Stimulated activated CD8-positive, alpha-beta memory T cell treated with anti-CD3 and anti-CD28 coated beads, Interleukin-2, amount 100 ng/mL, for 1 hour (primary cell): ENCODE measurements at regions not wholly inside any gene's neighbourhood (a gene's known extent, or its start where the extent isn't known, plus 50 kb on each side); places are given as distances from the start of the nearest gene placed in this dataset.

Source experiments
- DNase-seq, 2 donors: peaks; one replicate each; pipeline ENCODE4 v3.0.0-alpha.2; 2020; ENCODE audit warnings: low read depth in 2 of 2

DNA sequence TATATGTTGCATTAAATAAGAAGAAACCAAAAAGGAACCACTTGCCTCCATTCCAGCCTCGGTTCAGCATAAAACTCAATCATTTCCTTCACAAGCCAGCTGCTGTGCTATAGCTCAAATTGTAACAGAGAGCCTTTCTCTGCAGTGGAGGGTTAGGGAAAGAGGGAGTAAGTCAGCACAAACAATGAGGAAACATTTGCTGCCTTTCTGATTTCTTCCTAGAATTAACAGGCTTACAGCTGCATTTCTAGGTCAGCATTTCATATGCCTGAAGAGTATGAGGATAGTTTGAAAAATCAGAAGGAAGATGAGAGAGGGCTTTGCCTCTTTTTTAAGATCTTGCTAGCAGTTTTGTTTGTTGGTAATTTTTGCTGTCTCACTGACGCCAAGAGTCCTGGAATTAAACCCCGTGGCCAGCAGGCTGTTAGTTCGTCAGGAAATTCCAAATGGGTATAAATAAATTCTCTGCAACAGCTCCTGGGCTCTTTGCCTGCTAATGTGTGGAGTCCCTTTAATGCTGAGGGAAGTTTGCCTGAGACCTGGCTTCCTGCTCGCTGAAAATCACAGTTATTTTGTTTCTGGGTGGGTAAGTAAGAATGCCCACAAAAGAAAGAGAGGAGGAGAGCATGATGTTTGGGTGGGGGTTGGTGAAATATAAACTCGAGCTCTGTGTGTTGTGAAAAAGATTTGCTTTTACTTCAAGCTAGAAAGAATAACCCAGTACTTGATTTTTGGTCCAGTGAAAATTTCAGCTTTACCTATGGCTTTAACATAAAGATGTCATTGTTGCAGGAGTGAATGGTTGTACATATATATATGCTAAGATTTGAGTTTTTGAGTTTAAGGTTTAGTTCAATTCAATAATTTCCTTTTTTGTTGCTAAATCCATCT, 148.1 kb upstream of the DMRT1 start:
- DNase-seq = no peak

DNA sequence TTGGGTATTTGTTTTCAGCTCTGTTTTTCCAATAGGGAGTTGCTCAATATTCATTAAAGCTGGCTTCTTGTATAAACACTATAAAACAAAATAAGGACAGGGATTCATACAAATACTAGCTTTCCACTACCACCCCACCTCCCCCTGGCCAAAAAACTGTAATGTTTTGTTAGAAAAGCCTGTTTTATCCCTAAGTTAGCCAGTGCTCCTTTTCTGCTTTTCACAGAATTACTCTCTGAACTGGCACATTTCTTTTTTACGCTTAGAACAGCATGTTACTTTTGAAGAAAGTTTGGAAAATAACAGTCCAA, 147.4 kb upstream of the DMRT1 start:
- DNase-seq = no peak

DNA sequence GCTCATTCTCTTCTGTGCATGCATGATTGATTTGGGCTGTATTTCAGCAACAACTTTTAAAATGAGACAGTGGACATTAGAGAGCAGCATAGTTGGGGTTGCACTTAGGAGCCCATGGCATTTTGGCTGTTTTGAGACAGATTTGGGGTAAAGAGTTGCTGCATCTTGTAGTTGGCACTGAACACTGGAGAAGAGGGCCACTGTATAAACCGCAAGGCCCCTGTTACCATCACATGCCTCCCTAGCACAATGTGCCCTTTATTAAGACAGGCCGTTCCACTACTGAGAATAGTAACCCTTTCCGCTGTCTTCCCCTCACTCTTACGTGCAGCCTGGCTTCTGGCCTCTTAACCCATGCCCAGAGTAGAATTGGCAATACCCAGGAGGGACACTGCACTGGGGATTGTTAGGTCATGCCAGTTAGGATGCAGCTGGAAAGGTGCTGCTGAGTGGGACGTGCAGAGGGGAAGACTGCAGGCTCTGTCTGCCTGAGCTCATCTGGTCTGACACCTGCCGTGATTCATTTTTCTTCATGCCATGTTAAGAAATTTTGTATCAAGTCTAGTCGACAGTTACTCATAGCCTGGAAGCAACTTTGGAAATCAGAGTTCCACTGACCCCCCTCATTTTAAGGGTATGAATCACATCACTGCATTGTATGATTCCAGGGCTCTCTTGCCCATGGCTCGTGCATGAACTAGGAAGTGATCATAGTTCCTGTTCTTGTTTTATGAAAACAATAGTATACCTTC, 146.9 kb upstream of the DMRT1 start:
- no peak for DNase-seq

DNA sequence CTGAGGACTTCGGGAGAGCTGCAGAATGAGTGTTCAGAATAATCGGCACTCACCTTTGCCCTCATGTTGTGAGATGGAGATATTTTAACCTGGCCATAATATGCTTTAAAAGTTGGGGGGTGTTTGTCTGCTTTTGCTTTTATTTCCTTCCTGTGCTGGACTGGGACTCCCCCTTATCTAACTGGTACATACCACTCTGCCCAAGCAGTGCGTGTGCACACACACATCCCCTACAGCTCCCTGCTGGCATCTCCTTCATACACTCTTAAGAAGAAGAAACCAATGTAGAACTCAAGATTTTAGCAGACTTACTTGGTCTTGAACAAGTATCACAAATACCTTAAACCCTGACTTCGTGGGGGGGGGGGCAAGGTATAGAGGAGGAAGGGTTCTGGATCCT, 146.2 kb upstream of the DMRT1 start:
- DNase-seq = no peak

DNA sequence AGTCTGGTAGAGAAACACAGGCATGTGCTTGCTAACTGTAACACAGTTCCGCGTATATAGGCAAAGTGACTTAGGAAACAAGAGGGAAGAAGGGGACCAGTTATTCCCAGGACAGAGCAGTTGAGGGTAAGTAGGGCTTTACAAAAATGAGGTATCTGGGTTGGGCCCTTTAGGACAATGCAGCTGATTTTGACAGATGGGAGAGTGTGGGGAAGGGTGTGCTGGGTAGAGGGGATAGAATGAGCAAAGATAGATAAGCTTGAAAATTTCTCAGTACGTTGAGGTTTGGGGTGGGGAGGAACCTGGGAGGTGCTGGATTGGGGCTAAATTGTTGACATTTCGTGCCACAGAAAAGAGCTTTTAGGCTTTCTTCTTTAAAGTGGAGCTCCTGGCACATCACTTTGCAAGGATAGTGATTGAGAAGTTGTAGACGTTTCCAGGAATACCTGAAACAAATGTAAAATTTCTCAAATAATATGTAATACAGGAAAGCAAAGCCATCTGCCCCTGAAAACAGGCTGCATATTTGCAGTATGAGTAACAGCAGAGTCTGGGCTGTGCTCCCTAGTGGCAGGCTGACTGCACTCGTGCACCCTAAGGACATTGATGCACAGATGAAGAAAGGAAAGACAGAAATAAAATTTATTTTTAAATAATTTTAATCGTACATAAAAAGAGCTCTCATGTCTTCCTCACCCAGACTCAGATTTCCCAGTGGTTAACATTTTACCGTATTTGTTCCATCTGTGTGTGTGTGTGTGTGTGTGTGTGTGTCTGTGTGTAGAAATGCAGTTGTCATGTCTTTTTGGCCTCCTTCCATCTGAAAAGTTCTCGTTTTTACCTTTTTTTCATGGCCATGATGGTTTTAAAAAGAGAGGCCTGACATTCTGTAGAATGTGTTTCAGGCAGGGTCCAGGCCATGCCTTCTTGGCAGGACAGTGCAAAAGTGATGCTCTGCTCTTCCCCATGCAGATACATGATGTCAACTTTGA, 144.9 kb upstream of the DMRT1 start:
- no peak for DNase-seq

DNA sequence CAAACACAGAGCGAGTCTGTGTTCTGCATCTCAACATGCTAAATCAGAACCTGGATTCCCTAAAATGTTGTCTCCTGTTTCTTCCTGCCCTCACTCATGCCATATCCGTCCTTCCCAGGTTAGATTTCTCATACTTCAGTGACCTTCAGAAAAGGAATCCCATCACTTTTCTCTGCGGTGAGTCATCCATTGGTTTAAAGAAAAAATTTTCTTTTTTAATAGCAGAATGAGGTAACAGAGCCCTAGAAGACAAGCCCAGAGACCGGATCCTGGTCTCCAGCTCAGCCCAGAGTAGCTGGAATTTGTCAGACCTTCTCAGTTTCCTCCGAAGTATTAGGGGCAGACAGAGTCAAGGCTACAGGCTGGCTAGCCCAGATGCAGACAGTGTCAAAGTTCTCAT, 143.2 kb upstream of the DMRT1 start:
- DNase-seq = no peak

DNA sequence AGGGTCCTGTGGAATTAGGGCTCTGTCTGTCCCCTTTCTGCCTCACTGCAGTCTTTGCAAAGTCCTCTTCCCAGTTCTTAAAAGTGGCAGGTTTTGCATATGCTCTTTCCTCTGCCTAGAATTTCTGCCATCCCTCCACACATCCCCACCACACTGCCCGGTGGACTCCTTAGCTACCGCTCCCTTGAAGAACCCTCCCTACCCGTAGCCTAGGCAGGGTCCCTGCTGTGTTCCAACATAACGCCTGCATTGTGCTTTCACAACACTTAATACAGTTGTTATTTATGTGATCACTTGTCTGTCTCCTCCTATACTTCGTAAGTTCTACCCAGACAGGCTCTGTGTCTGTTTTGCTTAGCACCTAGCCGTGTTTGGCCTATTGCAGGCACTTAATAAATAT, 142.5 kb upstream of the DMRT1 start:
- DNase-seq = no peak

DNA sequence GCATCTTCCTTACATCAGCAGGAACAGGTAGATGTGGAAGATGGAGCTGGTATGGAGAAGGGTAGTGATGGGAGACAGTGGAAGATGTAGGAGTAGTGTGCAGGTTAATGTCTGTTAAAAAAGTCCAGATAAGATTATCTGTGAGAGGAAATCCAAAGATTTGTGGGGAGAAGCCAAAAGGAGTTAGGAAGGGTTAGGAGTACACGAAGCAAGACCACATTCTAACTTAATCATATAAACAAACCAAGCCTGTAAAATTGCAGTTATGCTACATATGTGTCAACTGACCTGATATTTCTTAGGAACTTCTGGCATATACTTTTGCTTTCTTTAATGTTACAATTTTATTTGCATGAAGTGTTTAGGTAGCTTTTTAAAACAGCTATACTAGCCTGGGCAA, 142.1 kb upstream of the DMRT1 start:
- DNase-seq = no peak

DNA sequence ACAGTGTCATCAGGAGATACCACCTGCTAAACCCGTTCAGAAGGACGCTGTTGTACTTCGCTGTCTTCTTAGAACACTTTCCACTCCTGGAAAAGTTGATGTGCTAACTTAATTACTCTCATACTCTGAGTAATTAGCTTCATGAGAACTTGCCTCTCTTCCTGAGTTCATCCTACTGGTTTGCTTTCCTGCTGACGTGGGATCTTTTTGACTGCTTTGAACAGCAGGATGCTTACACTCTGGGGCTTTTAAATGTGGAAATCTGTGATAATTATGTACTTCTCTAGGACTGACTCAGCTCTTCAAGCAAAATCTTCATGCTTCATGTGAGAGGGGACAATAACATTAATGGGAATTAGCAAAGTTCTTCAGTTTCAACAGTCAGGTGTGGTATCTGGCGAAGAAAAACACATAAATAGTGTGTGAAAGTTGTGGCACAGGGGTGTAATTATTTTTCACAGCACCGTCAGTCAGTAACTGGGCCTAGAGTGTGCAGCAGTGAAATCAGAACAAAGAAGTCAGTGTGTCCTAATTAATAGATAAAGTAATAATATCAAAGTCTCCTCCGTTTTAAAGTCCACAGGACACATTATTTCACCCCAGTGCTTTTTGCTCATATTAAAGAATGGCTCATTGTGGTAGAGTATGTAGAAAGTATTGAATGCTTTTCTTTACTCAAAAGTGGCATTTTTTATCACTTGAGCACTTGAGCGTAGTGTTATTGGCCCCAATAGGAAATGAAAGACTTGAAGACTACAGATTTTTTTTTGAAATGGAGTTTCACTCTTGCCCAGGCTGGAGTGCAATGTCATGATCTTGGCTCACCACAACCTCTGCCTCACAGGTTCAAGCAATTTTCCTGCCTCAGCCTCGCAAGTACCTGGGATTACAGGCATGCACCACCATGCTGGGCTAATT, 140.9 kb upstream of the DMRT1 start:
- no peak for DNase-seq

DNA sequence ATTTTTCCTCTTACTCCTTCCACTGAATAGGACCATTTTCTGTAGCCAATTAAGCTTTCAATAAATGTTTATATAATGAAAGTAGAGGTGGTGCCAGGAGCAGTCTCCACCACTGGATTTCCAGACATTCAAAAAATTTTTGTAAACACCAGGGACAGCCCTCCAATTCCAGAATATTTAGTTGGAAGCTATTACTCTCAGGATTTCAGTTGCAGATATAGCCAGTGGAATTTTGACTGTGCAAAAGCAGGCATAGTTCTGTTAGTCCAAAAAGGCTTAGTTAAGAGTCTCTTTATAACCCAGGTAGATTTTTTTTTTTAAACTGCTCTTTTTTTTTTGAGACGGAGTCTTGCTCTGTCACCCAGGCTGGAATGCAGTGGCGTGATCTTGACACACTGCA, 138.1 kb upstream of the DMRT1 start:
- DNase-seq = no peak

DNA sequence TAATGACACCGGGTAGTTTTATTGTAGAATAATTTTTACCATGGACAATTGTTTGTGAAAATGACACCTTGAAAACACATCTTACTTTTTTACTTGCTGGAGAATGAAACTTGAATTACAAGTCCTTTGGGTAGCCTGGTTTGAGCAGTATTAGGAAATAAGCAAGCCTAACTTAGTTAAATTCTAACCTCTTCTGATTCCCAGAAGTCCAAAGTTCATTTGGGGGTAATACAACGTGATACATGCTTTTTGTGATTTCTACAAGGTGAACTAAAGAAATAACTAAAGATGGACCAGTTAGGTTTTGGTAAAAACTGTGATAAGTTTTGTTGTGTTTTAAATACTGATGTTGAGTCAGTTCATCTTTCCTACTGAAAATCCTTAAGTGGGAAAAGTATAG, 135.4 kb upstream of the DMRT1 start:
- DNase-seq = no peak

DNA sequence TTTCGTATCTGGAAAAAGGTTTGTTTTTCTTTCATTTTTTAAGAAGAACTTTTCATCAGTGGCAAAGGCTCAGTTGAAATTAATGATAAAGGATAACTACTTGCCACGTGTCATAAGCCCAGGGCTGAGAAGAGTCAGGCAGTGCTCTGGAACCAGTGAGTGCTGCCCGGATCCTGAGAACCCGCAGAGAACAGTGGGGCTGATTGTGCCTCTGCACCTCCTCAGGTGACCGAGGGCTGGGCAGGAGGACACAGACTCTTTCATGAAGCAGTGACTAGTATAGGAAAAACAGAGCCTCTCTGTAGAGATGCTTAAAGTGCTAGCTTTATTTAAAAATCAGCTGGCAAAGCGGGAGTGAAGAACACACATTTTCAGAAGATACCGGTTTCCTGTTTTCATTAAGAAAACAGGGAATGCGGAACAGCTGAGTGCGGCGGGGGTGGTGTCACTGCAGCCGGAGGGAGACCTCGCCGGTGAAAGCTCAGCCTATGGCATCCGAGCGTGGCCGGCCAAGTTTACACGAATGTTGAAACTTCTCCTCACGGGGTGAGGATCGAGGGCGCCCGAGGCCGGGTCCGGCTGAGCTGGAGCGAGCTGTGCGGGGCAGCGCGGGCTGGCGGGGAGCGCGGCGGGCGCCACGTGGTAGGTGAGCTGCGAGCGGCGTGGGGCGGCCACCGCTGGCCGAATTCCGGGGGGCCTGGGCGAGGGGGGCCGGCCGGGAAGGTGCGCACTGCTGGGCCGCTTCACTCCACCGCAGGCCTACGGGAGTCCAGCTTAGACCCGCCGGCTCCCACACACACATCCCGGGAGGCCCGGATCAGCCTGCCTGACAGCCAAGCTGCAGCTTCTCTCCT, 134.7 kb upstream of the DMRT1 start:
- no peak for DNase-seq

DNA sequence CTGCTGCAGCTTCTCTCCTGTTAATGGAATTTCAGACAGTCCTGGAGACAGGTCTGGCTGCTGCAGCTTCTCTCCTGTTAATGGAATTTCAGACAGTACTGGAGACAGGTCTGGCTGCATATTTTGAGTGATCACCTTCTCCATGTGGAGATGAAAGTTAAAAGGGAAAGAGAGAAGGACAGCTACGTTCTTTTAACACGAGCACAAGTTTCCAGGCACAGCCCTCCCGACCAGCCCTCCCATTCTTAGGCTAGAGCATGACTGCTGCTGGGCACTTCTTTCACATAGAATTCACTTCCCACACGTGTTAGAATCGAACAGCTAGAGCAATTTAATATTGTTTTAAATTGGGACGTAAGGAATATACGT, 133.3 kb upstream of the DMRT1 start:
- DNase-seq = no peak

DNA sequence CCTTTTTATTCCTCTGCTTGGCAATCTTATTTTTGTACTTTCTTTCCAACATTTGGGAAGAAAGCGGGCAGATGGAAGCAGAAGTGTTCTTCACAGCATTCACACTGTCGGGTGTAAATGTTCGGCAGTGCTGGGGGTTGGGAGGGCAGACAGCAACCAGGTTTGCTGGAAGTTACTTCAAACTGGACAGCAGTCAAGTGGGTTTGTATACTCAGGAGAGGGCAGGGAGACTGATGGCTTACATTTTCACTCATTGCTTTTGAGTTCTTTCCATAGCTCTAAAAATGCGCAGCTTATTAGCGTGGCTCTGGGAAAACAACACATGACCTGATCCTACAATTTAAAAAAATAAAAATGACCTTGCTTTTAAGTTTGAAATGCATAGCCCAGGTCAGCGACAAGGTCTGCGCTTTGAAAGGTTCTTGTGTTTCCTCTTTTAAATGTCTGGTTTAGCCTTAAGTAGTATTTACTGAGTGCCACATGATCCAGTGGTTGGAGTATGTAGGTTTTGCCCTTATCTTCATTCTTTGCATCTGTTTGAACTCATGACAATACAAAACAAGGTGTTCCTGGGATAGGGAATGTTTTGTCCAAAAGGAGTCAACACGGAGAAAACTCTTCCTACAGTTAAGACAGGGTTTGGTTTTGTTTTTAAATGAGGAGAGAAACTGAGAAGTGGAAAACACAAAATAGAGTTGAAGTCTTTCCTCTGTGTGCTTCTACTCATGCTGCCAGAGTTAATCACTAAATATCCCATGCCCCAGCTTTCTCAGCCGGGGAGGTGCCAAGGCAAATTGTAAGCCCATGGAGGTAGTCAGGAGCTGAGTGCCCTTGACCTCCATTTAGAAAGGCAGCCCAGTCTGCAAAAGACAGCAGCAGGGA, 132.7 kb upstream of the DMRT1 start:
- DNase-seq = no peak

DNA sequence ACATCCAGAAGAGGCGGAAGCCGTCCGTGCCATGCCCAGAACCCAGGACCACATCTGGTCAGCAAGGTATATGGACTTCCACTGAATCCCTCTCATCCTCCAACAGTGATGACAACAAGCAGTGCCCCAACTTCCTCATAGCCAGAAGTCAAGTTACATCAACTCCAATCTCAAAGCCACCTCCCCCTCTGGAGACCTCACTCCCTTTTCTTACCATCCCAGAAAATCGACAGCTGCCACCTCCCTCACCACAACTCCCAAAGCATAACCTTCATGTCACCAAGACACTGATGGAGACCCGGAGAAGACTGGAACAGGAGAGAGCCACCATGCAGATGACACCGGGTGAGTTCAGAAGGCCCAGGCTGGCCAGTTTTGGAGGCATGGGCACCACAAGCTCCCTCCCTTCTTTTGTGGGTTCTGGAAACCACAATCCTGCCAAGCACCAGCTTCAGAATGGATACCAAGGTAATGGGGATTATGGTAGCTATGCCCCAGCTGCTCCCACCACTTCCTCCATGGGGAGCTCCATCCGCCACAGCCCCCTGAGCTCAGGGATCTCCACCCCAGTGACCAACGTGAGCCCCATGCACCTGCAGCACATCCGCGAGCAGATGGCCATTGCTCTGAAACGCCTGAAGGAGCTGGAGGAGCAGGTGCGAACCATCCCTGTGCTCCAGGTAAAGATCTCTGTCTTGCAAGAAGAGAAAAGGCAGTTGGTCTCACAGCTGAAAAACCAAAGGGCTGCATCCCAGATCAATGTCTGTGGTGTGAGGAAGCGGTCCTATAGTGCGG, 130.3 kb upstream of the DMRT1 start:
- no peak for DNase-seq

DNA sequence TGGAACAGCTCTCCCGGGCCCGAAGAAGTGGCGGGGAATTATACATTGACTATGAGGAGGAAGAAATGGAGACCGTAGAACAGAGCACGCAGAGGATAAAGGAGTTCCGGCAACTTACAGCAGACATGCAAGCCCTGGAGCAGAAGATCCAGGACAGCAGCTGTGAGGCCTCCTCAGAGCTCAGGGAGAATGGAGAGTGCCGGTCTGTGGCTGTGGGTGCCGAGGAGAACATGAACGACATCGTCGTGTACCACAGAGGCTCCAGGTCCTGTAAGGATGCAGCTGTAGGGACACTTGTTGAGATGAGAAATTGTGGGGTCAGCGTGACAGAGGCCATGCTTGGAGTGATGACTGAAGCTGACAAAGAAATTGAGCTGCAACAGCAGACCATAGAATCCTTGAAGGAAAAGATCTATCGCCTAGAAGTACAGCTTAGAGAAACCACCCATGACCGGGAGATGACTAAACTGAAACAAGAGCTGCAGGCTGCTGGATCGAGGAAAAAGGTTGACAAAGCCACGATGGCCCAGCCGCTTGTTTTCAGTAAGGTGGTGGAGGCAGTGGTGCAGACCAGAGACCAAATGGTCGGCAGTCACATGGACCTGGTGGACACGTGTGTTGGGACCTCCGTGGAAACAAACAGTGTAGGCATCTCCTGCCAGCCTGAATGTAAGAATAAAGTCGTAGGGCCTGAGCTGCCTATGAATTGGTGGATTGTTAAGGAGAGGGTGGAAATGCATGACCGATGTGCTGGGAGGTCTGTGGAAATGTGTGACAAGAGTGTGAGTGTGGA, 129.5 kb upstream of the DMRT1 start:
- DNase-seq = no peak

DNA sequence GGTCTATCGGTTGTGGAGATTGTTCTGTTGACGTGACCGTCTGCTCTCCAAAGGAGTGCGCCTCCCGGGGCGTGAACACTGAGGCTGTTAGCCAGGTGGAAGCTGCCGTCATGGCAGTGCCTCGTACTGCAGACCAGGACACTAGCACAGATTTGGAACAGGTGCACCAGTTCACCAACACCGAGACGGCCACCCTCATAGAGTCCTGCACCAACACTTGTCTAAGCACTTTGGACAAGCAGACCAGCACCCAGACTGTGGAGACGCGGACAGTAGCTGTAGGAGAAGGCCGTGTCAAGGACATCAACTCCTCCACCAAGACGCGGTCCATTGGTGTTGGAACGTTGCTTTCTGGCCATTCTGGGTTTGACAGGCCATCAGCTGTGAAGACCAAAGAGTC, 128.9 kb upstream of the DMRT1 start:
- no peak for DNase-seq

DNA sequence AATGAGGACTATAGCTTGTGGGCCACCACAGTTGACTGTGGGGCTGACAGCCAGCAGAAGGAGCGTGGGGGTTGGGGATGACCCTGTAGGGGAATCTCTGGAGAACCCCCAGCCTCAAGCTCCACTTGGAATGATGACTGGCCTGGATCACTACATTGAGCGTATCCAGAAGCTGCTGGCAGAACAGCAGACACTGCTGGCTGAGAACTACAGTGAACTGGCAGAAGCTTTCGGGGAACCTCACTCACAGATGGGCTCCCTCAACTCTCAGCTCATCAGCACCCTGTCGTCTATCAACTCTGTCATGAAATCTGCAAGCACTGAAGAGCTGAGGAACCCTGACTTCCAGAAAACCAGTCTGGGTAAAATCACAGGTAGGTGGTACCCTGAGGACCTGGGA, 128.4 kb upstream of the DMRT1 start:
- no peak for DNase-seq
